ENCODE measurements at regions not wholly inside any gene's neighbourhood (a gene's known extent, or its start where the extent isn't known, plus 50 kb on each side); places are given as distances from the start of the nearest gene placed in this dataset.

GRCh38 chr12:67726868-67727267 lies 78.3 kb downstream of the DYRK2 start:
- H3K4me1 ChIP-seq (ENCODE audit: control insufficient read depth, extremely low read depth, insufficient read depth, low read length): no peaks in the 10 kb centered on the region
- no peak overlapping the region for H3K9ac ChIP-seq (replicated peaks; ENCODE audit: extremely low read depth, insufficient read depth, low read length)
- ChIA-PET CTCF (no interaction called here), POLR2A (no interaction called here)
- no peak overlapping the region for H3K4me3 ChIP-seq (replicated peaks in 1 of 3; ENCODE audit: insufficient read depth in 1 of 3, low read depth in 1 of 3, low read length in 3 of 3)
- no peak overlapping the region for H3K27ac ChIP-seq (ENCODE audit: insufficient read depth, low read depth, low read length)
- no peaks in the 10 kb centered on the region for H3K79me2 ChIP-seq (ENCODE audit: control insufficient read depth, insufficient read depth, low read length)
- no peak for DNase-seq (ENCODE audit: low read depth, low spot score)
- H3K27me3 ChIP-seq (ENCODE audit: control insufficient read depth in 2 of 2, insufficient read depth in 2 of 2, low read length in 2 of 2): no peaks in the 10 kb centered on the region
- dilution Hi-C loops (cut with MboI; ENCODE audit: extremely low pct_ligation_motif_present, low sequenced_read_pairs) (no loop called here), intact Hi-C loops (cut with micrococcal nuclease) (no loop called here)
- no peaks in the 10 kb centered on the region for H3K9me1 ChIP-seq (replicated peaks; ENCODE audit: control insufficient read depth, extremely low read depth, insufficient read depth, low read length)
- TF ChIP-seq FOS (IDR thresholded peaks at IDR 0.05; ENCODE audit: borderline replicate concordance, insufficient read depth, low read length) (no peak), EZH2 (IDR thresholded peaks at IDR 0.05; ENCODE audit: borderline replicate concordance, low read depth, low read length, severe bottlenecking) (no peak), MAX (IDR thresholded peaks at IDR 0.05; ENCODE audit: insufficient read depth, insufficient read length) (no peak), POLR2A (IDR thresholded peaks at IDR 0.05; ENCODE audit: low read depth, low read length) (no peak), GATA2 (IDR thresholded peaks at IDR 0.05; ENCODE audit: insufficient read depth, insufficient read length, low read depth, low read length) (no peak), CTCF (IDR thresholded peaks at IDR 0.05; ENCODE audit: extremely low read depth in 1 of 2, insufficient read depth in 1 of 2, low read depth in 1 of 2, low read length in 2 of 2) (no peak), MYC (IDR thresholded peaks at IDR 0.05; ENCODE audit: low read depth, low read length) (no peak), POLR2AphosphoS5 (IDR thresholded peaks at IDR 0.05; ENCODE audit: insufficient read depth, low read depth, low read length) (no peak), JUN (IDR thresholded peaks at IDR 0.05; ENCODE audit: borderline replicate concordance, insufficient read depth, insufficient read length, low read depth) (no peak)
- no peaks in the 10 kb centered on the region for H4K20me1 ChIP-seq (replicated peaks; ENCODE audit: control insufficient read depth, extremely low read depth, insufficient read depth, low read length)
- H3K9me3 ChIP-seq (replicated peaks; ENCODE audit: control insufficient read depth, insufficient read depth, low read length): no peaks in the 10 kb centered on the region
- no peak overlapping the region for H2AFZ ChIP-seq (ENCODE audit: low read depth, low read length)
- no peaks in the 10 kb centered on the region for H3K36me3 ChIP-seq (ENCODE audit: control insufficient read depth in 2 of 2, extremely low read depth in 1 of 2, insufficient read depth in 2 of 2, low read length in 2 of 2)
- FAIRE-seq: no peak
- no peak overlapping the region for H3K4me2 ChIP-seq (ENCODE audit: insufficient read depth, low read length)
- BruUV-seq (replicated peaks): no TSS peak
